ENCODE measurements at regions not wholly inside any gene's neighbourhood (a gene's known extent, or its start where the extent isn't known, plus 50 kb on each side); places are given as distances from the start of the nearest gene placed in this dataset.

- BruUV-seq (replicated peaks) = no TSS peak
- intact Hi-C loops (cut with micrococcal nuclease) = no loop called here
- no peak overlapping the region for H3K4me3 Mint-ChIP-seq (ENCODE audit: unreplicated experiment)
Measured at GRCh38 chr16:17566656-17567450, 96.1 kb upstream of the XYLT1 start.

GRCh38 chr16:17566075-17566474 lies 95.3 kb upstream of the XYLT1 start:
- Mint-ChIP-seq H3K27me3 (ENCODE audit: insufficient read depth, unreplicated experiment) (no peaks in the 10 kb centered on the region), H3K36me3 (ENCODE audit: insufficient read depth, unreplicated experiment) (no peaks in the 10 kb centered on the region), H3K4me3 (ENCODE audit: unreplicated experiment) (no peak overlapping the region), H3K4me1 (ENCODE audit: insufficient read depth, unreplicated experiment) (no peaks in the 10 kb centered on the region), H3K9me3 (ENCODE audit: unreplicated experiment) (peaks cover 20% of the 10 kb centered on the region), H3K27ac (ENCODE audit: low read depth, unreplicated experiment) (no peak overlapping the region)
- peak; percentile 66 for DNase-seq (ENCODE audit: unreplicated experiment)
- CTCF ChIA-PET = interaction anchor here (0.7 kb wide), 1 partner anchor 12 kb away, joined by 3 read pairs; no protein-coding TSS in a partner anchor
- intact Hi-C loops (cut with micrococcal nuclease) = no loop called here
- TF ChIP-seq CTCF (IDR thresholded peaks at IDR 0.05; ENCODE audit: unreplicated experiment) = no peak
- POLR2A ChIA-PET = no interaction called here
- BruUV-seq (replicated peaks) = no TSS peak

More at GRCh38 chr16:17566656-17567450, 96.1 kb upstream of the XYLT1 start:
- no peaks in the 10 kb centered on the region for H3K4me1 Mint-ChIP-seq (ENCODE audit: insufficient read depth, unreplicated experiment)
- peaks cover 12% of the 10 kb centered on the region for H3K9me3 Mint-ChIP-seq (ENCODE audit: unreplicated experiment)
- no peak overlapping the region for H3K27ac Mint-ChIP-seq (ENCODE audit: low read depth, unreplicated experiment)
- H3K27me3 Mint-ChIP-seq (ENCODE audit: insufficient read depth, unreplicated experiment) = no peaks in the 10 kb centered on the region
- ChIA-PET POLR2A (no interaction called here), CTCF (interaction anchor here (0.7 kb wide), 1 partner anchor 11 kb away, joined by 3 read pairs; no protein-coding TSS in a partner anchor)
- H3K36me3 Mint-ChIP-seq (ENCODE audit: insufficient read depth, unreplicated experiment) = no peaks in the 10 kb centered on the region
- DNase-seq (ENCODE audit: unreplicated experiment) = no peak
- TF ChIP-seq CTCF (IDR thresholded peaks at IDR 0.05; ENCODE audit: unreplicated experiment) = no peak

GRCh38 chr16:17565605-17566004 lies 94.8 kb upstream of the XYLT1 start:
- no peaks in the 10 kb centered on the region for H3K4me1 Mint-ChIP-seq (ENCODE audit: insufficient read depth, unreplicated experiment)
- ChIA-PET POLR2A (no interaction called here), CTCF (no interaction called here)
- H3K9me3 Mint-ChIP-seq (ENCODE audit: unreplicated experiment) = peaks cover 18% of the 10 kb centered on the region
- no peak for TF ChIP-seq CTCF (IDR thresholded peaks at IDR 0.05; ENCODE audit: unreplicated experiment)
- no peaks in the 10 kb centered on the region for H3K27me3 Mint-ChIP-seq (ENCODE audit: insufficient read depth, unreplicated experiment)
- H3K27ac Mint-ChIP-seq (ENCODE audit: low read depth, unreplicated experiment) = no peak overlapping the region
- DNase-seq (ENCODE audit: unreplicated experiment) = no peak
- H3K4me3 Mint-ChIP-seq (ENCODE audit: unreplicated experiment) = no peak overlapping the region
- intact Hi-C loops (cut with micrococcal nuclease) = no loop called here
- BruUV-seq (replicated peaks) = no TSS peak
- no peaks in the 10 kb centered on the region for H3K36me3 Mint-ChIP-seq (ENCODE audit: insufficient read depth, unreplicated experiment)

GRCh38 chr16:17564856-17565255 lies 94.1 kb upstream of the XYLT1 start:
- no peak for TF ChIP-seq CTCF (IDR thresholded peaks at IDR 0.05; ENCODE audit: unreplicated experiment)
- Mint-ChIP-seq H3K4me1 (ENCODE audit: insufficient read depth, unreplicated experiment) (no peaks in the 10 kb centered on the region), H3K27me3 (ENCODE audit: insufficient read depth, unreplicated experiment) (no peaks in the 10 kb centered on the region), H3K36me3 (ENCODE audit: insufficient read depth, unreplicated experiment) (no peaks in the 10 kb centered on the region), H3K27ac (ENCODE audit: low read depth, unreplicated experiment) (no peak overlapping the region), H3K4me3 (ENCODE audit: unreplicated experiment) (no peak overlapping the region), H3K9me3 (ENCODE audit: unreplicated experiment) (peaks cover 20% of the 10 kb centered on the region)
- intact Hi-C loops (cut with micrococcal nuclease) = no loop called here
- CTCF ChIA-PET = no interaction called here
- DNase-seq (ENCODE audit: unreplicated experiment) = peak; percentile 54
- BruUV-seq (replicated peaks) = no TSS peak
- POLR2A ChIA-PET = no interaction called here

Measured in MCF 10A (cell line).